Eye (tissue), 1 donor: ENCODE measurements at regions not wholly inside any gene's neighbourhood (a gene's known extent, or its start where the extent isn't known, plus 50 kb on each side); places are given as distances from the start of the nearest gene placed in this dataset.
"Not testable (repeated sequence)": the region's sequence is repeated elsewhere in the genome, so short reads cannot be mapped to it uniquely, and the experiment has no call there.

ENCODE experiments used
- DNase-seq: peaks from one replicate; pipeline ENCODE4 v3.0.0-alpha.2; 2015

DNA sequence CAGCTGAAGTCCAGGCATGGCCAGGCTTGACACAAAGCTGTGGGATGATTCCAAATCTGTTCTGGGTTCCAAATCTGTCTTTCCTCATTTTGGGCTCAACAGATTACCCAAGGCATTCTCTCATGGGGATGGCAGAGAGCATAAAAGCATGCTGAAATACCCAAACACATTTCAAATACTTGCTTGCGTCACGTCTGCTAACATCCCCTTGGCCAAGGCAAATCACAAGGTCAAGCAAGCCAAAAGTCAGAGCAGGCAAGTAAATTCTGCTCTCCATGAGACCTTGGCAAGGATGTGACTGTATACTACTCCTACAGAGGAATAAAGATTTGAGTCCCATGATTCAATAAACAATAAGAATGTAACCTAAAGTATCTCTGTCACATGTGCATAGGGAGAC, 306.7 kb downstream of the EPB41L4A start:
- no peak for DNase-seq

- DNase-seq: peak; percentile 34
These were observed 309.6 kb downstream of the EPB41L4A start for GRCh38 chr5:112109331-112110007.

GRCh38 chr5:112106878-112107277, 312.2 kb downstream of the EPB41L4A start:
- DNase-seq: no peak

DNA sequence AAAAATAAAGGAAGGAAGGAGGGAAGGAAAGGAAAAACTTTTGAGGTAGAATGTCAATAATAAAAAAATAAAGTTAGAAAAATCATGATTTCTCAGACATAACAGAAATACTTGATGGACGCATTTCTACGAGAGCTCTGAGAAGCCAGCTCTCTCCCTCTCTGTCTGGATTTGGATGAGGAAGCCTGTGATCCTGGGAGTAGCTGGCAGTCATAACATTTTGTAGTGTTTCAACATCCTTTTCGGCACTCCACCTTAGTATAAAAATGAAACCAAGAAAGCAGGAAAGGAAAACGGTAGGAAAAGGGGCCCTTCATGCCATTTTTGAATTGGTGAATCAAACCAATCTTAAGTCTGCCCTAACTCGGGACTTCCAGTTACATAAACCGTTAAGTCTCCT, 321.3 kb downstream of the EPB41L4A start:
- DNase-seq: no peak

- no peak for DNase-seq
These were observed 330.2 kb upstream of the NREP start for GRCh38 chr5:112087222-112087621.

GRCh38 chr5:112086740-112087139, 329.7 kb upstream of the NREP start:
- DNase-seq: no peak

DNA sequence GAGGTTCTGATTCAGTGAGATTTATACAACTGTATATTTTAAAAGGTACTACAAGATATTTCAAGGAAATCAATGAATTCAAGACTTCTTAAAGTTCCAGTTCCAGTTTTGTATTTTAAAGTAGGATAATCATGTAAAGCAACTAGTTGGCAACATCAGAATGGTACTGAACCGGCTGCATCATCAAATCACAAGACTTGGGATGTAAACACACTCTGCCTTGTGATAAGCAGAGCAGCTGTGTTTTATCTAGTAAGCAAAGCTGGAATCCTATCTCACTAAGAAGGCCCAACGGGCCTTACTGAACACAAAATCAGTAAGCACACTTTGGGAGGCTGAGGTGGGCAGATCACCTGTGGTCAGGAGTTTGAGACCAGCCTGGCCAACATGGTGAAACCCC, 327.2 kb upstream of the NREP start:
- DNase-seq: no peak

- no peak for DNase-seq
These were observed 326.6 kb upstream of the NREP start for GRCh38 chr5:112083623-112084022.

GRCh38 chr5:112077180-112077579, 320.2 kb upstream of the NREP start:
- no peak for DNase-seq

DNA sequence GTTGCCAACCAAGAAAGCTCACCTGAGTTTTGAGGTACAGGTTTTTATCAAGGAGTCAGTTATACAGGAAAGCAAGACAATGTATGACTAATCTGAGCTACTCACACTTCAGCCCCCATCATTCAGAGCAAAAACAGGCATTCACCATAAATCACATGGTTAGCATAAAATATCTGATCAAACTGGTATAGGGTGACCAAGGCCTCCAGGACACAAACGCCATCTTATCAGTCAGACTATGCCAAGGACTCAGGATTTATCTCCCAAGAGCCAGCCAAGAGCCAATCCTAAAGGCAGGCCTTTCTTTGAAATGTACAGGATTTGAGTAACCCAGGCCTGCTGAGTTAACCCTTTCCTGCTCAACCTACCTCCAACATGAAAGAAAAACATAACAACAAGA, 313.0 kb upstream of the NREP start:
- no peak for DNase-seq

DNA sequence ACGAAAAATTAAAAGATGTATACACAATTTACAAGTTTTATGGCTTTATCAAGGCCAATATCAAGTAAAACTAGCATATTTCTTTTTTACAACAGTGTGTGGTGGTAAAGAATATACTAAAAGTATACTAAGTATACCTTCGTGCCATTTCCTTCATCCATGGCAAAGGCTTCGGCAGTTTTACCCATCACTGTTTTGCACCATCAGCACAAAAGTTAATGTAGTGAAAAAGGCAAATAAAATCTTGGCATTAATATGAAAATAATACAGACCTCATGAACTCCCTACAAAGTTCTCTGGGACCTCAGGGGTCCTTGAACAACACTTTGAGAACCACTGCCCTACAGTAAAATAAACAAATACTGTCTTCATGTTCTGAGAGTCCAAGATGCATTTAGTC, 312.3 kb upstream of the NREP start:
- no peak for DNase-seq

DNA sequence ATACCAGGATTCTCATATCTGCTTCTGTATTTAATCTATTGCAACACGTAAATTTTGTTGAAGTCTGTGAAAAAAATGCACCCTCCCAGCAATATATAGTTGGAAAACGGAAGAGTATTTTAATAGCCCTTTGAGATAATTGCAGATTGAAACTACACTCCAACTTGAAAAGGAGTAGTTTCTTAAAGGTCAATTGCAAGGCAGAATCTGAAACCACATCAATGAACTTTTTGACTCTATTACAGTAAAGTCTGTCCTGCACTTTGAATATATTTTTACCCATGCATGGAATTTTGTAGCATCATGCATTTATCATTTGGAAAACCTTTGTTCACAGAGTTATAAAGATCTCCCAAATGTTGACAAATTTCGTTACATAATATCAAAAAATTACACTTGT, 311.6 kb upstream of the NREP start:
- DNase-seq: no peak

DNA sequence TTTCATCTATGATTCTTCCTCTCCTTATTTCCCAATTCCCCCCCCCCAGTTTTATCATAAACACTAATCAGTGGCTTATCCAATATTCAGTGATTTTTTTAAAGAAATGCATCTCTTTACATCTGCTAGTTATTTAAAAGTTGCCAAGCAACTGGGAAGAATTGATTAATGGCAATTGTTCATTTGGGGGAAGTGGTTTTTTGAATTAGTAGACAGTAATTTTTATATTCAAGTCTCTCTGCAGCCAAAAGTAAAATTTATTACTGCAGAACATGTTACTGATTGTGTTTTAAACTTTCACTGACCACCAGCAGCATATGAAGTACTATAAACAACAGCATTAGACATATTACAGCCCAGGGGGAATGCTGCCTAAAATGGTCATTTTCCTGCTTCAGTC, 308.8 kb upstream of the NREP start:
- DNase-seq: no peak

GRCh38 chr5:112064956-112065355, 308.0 kb upstream of the NREP start:
- DNase-seq: no peak

- peak; percentile 21 for DNase-seq
These were observed 307.3 kb upstream of the NREP start for GRCh38 chr5:112064271-112064701.

DNA sequence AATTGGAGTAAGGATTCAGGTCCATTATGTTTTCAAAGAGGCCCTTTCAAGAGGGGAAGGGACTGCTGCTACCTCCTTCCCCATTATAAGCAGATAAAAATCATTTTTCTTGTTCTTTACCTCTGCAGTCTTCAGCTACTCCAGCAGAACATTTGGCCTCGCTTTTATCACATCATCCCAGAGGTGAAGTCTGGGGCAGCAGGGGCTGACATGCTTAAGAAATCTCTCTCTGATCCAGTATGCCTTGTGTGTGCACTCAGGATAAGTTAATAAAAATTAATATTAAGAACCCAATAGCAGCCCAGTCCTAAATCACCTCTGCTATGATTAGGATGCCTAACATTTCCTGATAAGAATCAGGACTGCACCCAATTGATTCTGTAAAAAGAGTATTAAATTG, 306.9 kb upstream of the NREP start:
- DNase-seq: peak; percentile 12

DNA sequence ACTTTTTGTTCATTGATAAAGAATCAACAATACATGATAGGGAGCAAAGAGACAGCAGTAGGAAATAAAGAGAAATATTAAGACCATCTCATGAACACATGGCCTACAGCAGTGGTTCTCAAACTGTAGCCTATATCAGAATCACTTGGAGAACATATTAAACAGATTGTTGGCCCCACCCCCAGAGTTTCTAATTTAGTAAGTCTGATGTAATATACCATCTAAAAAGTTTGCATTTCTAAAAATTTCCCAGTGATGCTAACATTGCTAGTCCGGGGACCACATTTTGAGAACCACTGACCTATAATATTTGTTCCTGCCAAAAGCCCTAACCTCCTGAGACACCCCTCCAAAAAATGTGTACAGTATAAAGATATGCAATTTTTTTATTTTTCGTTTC, 306.2 kb upstream of the NREP start:
- no peak for DNase-seq

DNA sequence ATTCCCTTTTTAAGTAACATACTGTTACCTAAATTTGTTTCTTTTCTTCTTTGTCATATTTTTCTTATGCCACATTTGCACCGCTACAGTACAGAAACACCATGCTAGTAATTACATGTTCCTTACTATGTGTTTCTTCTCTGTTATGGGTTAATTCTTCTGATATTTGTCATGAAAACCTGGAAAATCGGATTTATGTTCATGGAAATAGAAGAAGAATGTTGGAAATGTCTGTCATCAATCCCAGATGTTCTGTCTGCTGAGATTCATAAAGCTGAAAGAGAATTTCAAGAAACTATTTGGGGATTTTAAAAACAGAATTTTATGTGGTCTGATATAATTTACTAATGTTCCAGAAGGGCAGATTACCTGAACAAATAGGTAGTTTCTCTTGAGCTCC, 305.2 kb upstream of the NREP start:
- DNase-seq: no peak

DNA sequence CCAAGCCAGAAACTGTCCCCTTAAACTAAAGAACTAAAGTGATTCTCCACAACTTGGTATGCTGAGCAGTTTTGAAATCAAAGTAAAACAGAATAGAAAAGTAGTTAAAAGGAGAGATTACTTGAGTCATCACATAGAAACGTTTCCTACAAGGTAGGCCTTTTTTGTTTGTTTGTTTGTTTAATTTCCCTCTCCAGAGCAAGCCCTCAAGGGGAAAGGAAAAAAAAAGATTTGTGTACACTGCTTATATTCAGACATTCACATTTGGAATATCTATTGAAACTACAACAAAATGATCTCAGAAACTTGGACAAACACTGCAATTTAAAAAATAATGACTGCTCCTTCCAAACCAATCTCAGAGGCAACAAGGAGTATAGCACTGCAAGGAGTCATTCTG, 304.7 kb upstream of the NREP start:
- no peak for DNase-seq

DNA sequence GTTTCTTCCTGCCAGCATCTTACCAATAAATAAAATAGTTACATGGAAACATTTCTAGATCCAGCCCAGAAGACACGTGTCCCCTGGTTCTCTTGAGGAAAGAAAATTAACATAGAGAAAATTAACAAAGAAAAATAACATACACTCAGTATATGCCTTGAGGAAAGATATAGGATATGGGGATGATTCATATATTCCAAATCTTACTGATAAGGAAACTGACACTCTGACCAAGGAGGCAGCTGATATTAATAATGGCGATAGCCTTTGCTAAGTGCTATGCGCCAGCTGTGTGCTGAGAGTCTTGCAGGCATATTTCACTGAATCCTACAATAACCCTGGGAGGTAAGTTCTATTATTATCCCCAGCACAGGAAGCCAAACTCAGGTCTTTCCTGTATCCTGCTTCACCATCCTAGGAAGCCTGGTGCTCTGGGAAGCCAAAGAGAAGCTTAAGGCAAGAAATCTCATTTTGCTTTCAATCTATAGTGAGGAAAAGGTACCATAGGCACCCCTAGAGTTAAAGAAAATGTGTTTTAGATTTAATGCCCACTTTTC, 302.7 kb upstream of the NREP start:
- DNase-seq: no peak

GRCh38 chr5:112049738-112050137, 292.7 kb upstream of the NREP start:
- no peak for DNase-seq

DNA sequence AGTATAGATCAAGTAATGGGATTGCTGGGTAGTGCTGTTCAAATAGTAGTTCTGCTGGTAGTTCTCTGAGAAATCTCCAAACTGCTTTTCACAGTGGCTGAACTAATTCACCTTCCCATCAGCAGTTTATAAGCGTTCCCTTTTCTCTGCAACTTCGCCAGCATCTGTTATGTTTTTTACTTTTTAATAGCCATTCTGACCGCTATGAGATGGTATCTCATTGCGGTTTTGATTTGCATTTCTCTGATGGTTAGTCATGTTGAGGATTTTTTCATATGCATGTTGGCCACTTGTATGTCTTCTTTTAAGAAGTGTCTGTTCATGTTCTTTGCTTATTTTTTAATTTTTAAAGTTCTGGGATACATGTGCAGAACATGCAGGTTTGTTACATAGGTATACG, 279.2 kb upstream of the NREP start:
- DNase-seq: no peak

- DNase-seq: peak; percentile 17
These were observed 277.5 kb upstream of the NREP start for GRCh38 chr5:112034421-112034979.

GRCh38 chr5:112026879-112027278, 269.9 kb upstream of the NREP start:
- DNase-seq: not testable (repeated sequence)

- DNase-seq: no peak
These were observed 268.8 kb upstream of the NREP start for GRCh38 chr5:112025757-112026156.
